ENCODE measurements at regions not wholly inside any gene's neighbourhood (a gene's known extent, or its start where the extent isn't known, plus 50 kb on each side); places are given as distances from the start of the nearest gene placed in this dataset.
"Not testable (repeated sequence)": the region's sequence is repeated elsewhere in the genome, so short reads cannot be mapped to it uniquely, and the experiment has no call there.

DNA sequence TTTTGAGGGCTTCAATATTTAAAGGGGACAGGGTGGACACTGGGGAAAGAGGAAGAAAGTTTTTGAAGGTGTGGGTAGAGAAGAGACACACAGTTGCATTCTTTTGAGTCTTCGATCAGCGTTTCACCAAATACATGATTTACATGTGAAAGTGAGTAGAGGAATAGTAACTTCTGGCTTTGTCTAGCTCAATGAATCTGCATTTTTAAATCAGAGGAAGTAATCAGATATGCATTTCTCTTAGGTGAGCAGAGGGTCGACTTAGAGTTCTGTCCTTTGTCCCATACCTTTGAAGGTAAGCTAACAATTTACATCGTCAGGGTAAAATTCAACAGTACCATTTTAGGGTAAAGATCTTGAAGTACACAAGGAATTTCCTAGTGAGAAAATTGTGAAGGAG, 406.4 kb upstream of the ZNF462 start:
- Mint-ChIP-seq H3K36me3 (ENCODE audit: low read depth) (no peaks in the 10 kb centered on the region), H3K9me3 (peaks cover 4% of the 10 kb centered on the region), H3K4me1 (no peaks in the 10 kb centered on the region), H3K27me3 (no peaks in the 10 kb centered on the region), H3K4me3 (no peak overlapping the region), H3K27ac (no peak overlapping the region)
- DNase-seq, result no peak
- intact Hi-C loops (cut with micrococcal nuclease), result no loop called here

DNA sequence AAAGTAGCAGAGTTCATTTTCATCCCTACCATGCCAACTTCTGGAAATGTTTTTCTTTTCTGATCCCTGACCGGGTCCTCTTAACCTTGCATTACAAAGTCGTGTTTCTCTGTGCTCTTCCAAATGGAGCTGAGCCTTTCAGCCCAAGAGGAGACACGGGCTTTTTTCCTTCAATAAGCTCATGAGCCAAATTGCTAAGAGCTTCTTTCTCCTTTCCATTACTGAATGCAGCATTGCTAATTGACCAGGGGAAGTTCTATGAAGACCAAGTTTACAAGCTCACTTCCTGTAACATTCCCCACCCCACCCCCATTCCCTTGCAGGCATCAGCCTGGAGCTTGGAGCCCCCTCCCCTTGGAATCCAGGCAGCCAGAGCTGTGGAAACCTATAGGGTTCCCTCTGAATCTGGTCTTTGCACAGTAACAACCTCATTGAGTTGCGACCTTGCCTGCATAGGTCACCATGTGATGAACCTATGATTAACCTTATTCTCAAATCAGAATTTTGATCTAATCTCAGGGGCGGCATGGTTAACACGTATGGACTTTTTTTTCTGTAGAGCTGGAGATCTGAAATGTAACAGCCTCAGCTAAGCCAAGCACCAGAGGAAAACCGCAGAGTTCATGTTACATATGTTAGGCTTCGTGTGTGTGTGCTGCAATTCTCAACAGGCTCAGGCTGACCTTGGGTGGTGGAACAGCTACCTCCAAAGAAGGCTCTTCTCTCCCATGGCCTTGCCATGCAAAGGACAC, 395.7 kb upstream of the ZNF462 start:
- no peak for DNase-seq
- Mint-ChIP-seq H3K4me3 (no peak overlapping the region), H3K4me1 (no peaks in the 10 kb centered on the region), H3K36me3 (ENCODE audit: low read depth) (no peaks in the 10 kb centered on the region), H3K27ac (no peak overlapping the region), H3K9me3 (no peaks in the 10 kb centered on the region), H3K27me3 (no peaks in the 10 kb centered on the region)
- intact Hi-C loops (cut with micrococcal nuclease), result no loop called here

GRCh38 chr9:106467865-106468164, 395.2 kb upstream of the ZNF462 start:
- no peak for DNase-seq
- no peaks in the 10 kb centered on the region for H3K9me3 Mint-ChIP-seq
- H3K27me3 Mint-ChIP-seq, result no peaks in the 10 kb centered on the region
- no peaks in the 10 kb centered on the region for H3K36me3 Mint-ChIP-seq (ENCODE audit: low read depth)
- intact Hi-C loops (cut with micrococcal nuclease), result no loop called here
- H3K4me1 Mint-ChIP-seq, result no peaks in the 10 kb centered on the region
- H3K27ac Mint-ChIP-seq, result no peak overlapping the region
- no peak overlapping the region for H3K4me3 Mint-ChIP-seq

DNA sequence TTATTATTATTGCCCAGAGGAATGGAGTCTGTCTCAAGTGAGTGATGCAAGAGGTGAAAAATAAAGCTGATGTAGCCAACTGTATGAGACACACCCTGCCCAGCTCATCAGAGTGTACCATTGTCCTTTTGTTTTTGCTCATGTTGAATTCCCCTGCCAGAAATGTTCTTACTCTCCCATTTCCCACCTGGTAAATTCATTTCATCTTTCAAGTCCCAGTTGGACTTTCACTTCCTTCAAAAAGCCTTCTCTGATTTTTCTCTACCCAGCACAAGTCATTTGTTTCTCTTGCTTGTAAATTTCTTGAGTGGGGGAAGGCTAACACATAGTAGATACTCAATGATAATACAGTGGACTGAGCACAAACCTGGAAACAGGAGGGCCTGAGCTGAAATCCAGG, 394.5 kb upstream of the ZNF462 start:
- no peak overlapping the region for H3K27ac Mint-ChIP-seq
- intact Hi-C loops (cut with micrococcal nuclease), result no loop called here
- DNase-seq, result no peak
- no peak overlapping the region for H3K4me3 Mint-ChIP-seq
- H3K9me3 Mint-ChIP-seq, result no peaks in the 10 kb centered on the region
- H3K4me1 Mint-ChIP-seq, result no peaks in the 10 kb centered on the region
- no peaks in the 10 kb centered on the region for H3K27me3 Mint-ChIP-seq
- no peaks in the 10 kb centered on the region for H3K36me3 Mint-ChIP-seq (ENCODE audit: low read depth)

DNA sequence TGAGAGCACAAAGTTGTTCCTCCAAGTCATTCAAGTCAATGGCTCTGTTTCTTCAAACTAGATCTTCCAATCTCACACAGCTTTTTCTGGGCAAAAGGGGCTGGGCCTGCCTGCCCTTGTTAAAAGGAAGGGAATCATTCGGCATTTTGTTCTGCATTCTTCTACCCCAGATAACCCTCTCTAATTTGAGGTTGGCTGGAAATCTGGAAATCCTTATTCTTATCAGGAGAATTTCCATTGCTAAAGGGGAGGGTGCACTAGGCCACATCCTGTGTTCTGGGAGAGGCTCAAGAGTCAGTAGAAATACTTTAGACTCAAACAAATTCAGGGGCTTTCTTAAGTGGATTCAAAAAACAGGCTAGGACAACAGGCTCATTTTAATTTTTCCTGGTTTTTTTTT, 384.7 kb upstream of the ZNF462 start:
- no peak overlapping the region for H3K27ac Mint-ChIP-seq
- no peaks in the 10 kb centered on the region for H3K9me3 Mint-ChIP-seq
- H3K4me3 Mint-ChIP-seq, result no peak overlapping the region
- no peak for DNase-seq
- H3K4me1 Mint-ChIP-seq, result no peaks in the 10 kb centered on the region
- no peaks in the 10 kb centered on the region for H3K27me3 Mint-ChIP-seq
- intact Hi-C loops (cut with micrococcal nuclease), result no loop called here
- H3K36me3 Mint-ChIP-seq (ENCODE audit: low read depth), result no peaks in the 10 kb centered on the region

DNA sequence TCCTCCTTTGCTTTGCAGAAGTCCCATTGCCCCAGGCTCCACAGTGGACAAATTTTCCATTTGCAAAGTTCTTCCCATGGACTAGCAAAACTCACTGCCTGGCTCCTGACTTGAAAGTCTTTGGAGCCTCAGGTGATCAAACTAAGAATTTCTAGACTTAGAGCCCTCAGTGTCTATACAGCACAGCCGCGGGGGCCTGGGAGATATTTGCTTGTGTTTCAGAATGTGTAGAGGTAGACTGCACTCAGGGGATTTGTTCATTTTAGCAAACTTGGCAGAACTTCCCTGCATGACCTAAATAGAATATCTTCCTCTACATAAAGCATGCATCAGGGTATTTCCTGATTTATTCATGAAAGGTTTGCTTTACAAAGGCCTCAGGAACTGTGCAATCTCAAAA, 384.2 kb upstream of the ZNF462 start:
- H3K4me3 Mint-ChIP-seq, result no peak overlapping the region
- no peak for DNase-seq
- no peaks in the 10 kb centered on the region for H3K9me3 Mint-ChIP-seq
- H3K4me1 Mint-ChIP-seq, result no peaks in the 10 kb centered on the region
- intact Hi-C loops (cut with micrococcal nuclease), result no loop called here
- H3K27ac Mint-ChIP-seq, result no peak overlapping the region
- no peaks in the 10 kb centered on the region for H3K27me3 Mint-ChIP-seq
- no peaks in the 10 kb centered on the region for H3K36me3 Mint-ChIP-seq (ENCODE audit: low read depth)

DNA sequence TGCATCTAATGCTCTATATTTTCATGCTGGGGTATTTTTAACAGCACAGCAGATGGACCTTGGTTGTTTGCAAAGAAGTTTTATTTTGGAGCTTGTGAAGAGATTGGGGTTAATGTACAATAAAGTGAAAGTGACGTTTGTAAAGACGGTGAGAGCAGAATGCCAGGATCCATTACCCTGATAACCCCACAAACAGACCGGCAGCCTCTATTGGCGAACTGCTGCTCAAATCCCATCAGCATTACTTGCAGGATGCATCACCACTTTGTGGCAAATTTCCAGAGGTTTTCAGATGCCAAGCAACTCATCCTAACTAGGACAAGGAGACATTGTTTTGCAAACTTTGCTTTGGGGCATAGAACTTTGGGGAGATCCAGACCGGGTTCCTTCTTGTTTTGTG, 383.3 kb upstream of the ZNF462 start:
- Mint-ChIP-seq H3K27ac (no peak overlapping the region), H3K36me3 (ENCODE audit: low read depth) (no peaks in the 10 kb centered on the region), H3K9me3 (no peaks in the 10 kb centered on the region), H3K4me1 (no peaks in the 10 kb centered on the region), H3K27me3 (no peaks in the 10 kb centered on the region), H3K4me3 (no peak overlapping the region)
- DNase-seq, result no peak
- intact Hi-C loops (cut with micrococcal nuclease), result no loop called here

- Mint-ChIP-seq H3K4me3 (no peak overlapping the region), H3K27ac (no peak overlapping the region), H3K27me3 (no peaks in the 10 kb centered on the region), H3K36me3 (ENCODE audit: low read depth) (no peaks in the 10 kb centered on the region), H3K4me1 (no peaks in the 10 kb centered on the region), H3K9me3 (no peaks in the 10 kb centered on the region)
- no peak for DNase-seq
- intact Hi-C loops (cut with micrococcal nuclease), result no loop called here
Measured at GRCh38 chr9:106481013-106481609, 381.9 kb upstream of the ZNF462 start.

- no peak overlapping the region for H3K4me3 Mint-ChIP-seq
- H3K27ac Mint-ChIP-seq, result no peak overlapping the region
- H3K9me3 Mint-ChIP-seq, result no peaks in the 10 kb centered on the region
- intact Hi-C loops (cut with micrococcal nuclease), result no loop called here
- H3K4me1 Mint-ChIP-seq, result no peaks in the 10 kb centered on the region
- H3K36me3 Mint-ChIP-seq (ENCODE audit: low read depth), result no peaks in the 10 kb centered on the region
- DNase-seq, result no peak
- H3K27me3 Mint-ChIP-seq, result no peaks in the 10 kb centered on the region
Measured at GRCh38 chr9:106482733-106483132, 380.2 kb upstream of the ZNF462 start.

- Mint-ChIP-seq H3K4me1 (no peaks in the 10 kb centered on the region), H3K9me3 (peaks cover 4% of the 10 kb centered on the region), H3K4me3 (no peak overlapping the region), H3K36me3 (ENCODE audit: low read depth) (no peaks in the 10 kb centered on the region), H3K27me3 (no peaks in the 10 kb centered on the region), H3K27ac (no peak overlapping the region)
- intact Hi-C loops (cut with micrococcal nuclease), result no loop called here
- no peak for DNase-seq
Measured at GRCh38 chr9:106486685-106487084, 376.3 kb upstream of the ZNF462 start.

DNA sequence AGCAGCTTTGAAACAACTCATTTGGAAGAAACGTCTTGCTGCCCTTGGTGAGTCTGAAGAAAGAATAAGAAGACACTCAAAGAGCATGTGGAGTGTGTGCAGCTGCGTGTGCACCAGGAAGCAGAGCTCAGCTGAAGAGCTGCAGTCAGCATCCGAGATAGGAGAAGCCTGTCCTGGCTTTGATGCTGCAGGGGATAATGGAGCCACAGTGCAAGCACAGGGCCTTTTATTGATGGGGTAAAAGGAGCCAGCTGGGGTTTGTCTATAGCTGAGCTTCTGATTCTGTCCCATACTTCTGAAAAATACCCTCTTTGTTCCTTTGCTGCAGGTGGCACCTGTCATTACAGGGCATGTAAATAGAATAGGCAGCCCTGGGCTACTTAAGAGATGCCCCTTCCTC, 375.7 kb upstream of the ZNF462 start:
- no peak overlapping the region for H3K4me3 Mint-ChIP-seq
- H3K27ac Mint-ChIP-seq, result no peak overlapping the region
- intact Hi-C loops (cut with micrococcal nuclease), result no loop called here
- no peak for DNase-seq
- H3K4me1 Mint-ChIP-seq, result no peaks in the 10 kb centered on the region
- H3K27me3 Mint-ChIP-seq, result no peaks in the 10 kb centered on the region
- peaks cover 4% of the 10 kb centered on the region for H3K9me3 Mint-ChIP-seq
- no peaks in the 10 kb centered on the region for H3K36me3 Mint-ChIP-seq (ENCODE audit: low read depth)

GRCh38 chr9:106492126-106492525, 370.8 kb upstream of the ZNF462 start:
- H3K27me3 Mint-ChIP-seq; intact Hi-C loops (cut with micrococcal nuclease); H3K36me3 Mint-ChIP-seq (ENCODE audit: low read depth): not testable (repeated sequence)

GRCh38 chr9:106500171-106500570, 362.8 kb upstream of the ZNF462 start:
- Mint-ChIP-seq H3K36me3 (ENCODE audit: low read depth) (no peaks in the 10 kb centered on the region), H3K9me3 (no peaks in the 10 kb centered on the region), H3K4me1 (no peaks in the 10 kb centered on the region), H3K27ac (no peak overlapping the region), H3K4me3 (no peak overlapping the region), H3K27me3 (no peaks in the 10 kb centered on the region)
- DNase-seq, result no peak
- intact Hi-C loops (cut with micrococcal nuclease), result no loop called here

More at GRCh38 chr9:106492126-106492525, 370.8 kb upstream of the ZNF462 start:
- not testable (repeated sequence) for H3K4me3 Mint-ChIP-seq, DNase-seq, H3K27ac Mint-ChIP-seq, H3K4me1 Mint-ChIP-seq, H3K9me3 Mint-ChIP-seq

DNA sequence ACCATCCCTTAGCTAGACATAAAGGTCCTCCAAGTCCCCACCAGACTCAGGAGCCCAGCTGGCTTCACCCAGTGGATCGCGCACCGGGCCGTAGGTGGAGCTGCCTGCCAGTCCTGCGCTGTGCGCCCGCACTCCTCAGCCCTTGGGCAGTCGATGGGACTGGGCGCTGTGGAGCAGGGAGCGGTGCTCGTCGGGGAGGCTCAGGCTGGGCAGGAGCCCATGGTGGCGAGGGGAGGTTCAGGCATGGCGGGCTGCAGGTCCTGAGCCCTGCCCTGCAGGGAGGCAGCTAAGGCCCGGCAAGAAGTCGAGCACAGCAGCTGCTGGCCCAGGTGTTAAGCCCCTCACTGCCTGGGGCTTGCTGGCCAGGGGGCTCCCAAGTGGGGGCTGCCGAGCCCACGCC, 361.8 kb upstream of the ZNF462 start:
- DNase-seq; H3K36me3 Mint-ChIP-seq (ENCODE audit: low read depth); H3K4me3 Mint-ChIP-seq; intact Hi-C loops (cut with micrococcal nuclease); H3K4me1 Mint-ChIP-seq; H3K9me3 Mint-ChIP-seq; H3K27me3 Mint-ChIP-seq; H3K27ac Mint-ChIP-seq: not testable (repeated sequence)

DNA sequence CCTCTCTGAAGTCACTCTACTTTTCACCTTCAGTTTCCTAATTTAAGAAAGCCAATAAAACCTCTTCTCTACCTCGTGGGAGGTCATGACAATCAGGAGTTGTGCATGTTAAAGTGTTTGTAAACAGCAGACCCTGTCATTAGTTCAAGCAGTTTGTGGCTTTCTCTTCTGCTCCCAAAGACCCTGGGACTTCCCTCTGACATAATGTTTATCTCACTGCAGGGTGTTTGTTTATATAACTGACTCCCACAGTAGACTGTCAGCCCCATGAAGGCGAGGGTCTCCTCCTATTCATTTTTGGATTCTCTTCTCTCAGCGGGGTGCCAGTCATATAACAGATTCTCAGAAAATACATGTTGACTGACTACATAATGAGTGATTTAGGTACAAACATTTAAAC, 360.0 kb upstream of the ZNF462 start:
- Mint-ChIP-seq H3K36me3 (ENCODE audit: low read depth) (no peaks in the 10 kb centered on the region), H3K4me1 (no peaks in the 10 kb centered on the region), H3K27ac (no peak overlapping the region), H3K4me3 (no peak overlapping the region), H3K9me3 (no peaks in the 10 kb centered on the region), H3K27me3 (no peaks in the 10 kb centered on the region)
- intact Hi-C loops (cut with micrococcal nuclease), result no loop called here
- DNase-seq, result no peak
